SK-N-SH (cell line): ENCODE measurements at regions not wholly inside any gene's neighbourhood (a gene's known extent, or its start where the extent isn't known, plus 50 kb on each side); places are given as distances from the start of the nearest gene placed in this dataset.

Experiments
- CTCF ChIA-PET: fragments of 300-600, 350-600 bp; formaldehyde crosslinking; extraction: SDS; loops from one replicate; lab custom pipeline; 2021; lab: Yijun Ruan, JAX
- POLR2A ChIA-PET: fragments of 350-600 bp; sonication (Branson Sonifier 250); formaldehyde crosslinking; extraction: SDS; loops from one replicate; lab custom pipeline; 2020; ENCODE audit warnings: antibody characterized with exemption, inconsistent platforms; lab: Yijun Ruan, JAX
- DNase-seq: peaks from one replicate; pipeline ENCODE4 v3.0.0; 2012
- H2AFZ ChIP-seq: fragments of 200-600 bp; sonication (generic); 2 replicates; pipeline ENCODE4 v1.8.1; 2016; ENCODE audit warnings: antibody characterized with exemption, mild to moderate bottlenecking, low read depth
- H3F3A ChIP-seq: fragments of 200-600 bp; sonication (generic); replicated peaks from 2 replicates; pipeline ENCODE3; 2016; ENCODE audit warnings: antibody characterized with exemption, mild to moderate bottlenecking; ENCODE audit not compliant: insufficient read depth
- H3K27ac ChIP-seq, 2 experiments: fragments of 200-500 bp in 1 of 2; fragments of 200-600 bp in 1 of 2; sonication (Bioruptor generic) in 1 of 2; sonication (generic), shearing (Covaris generic) in 1 of 2; 2 replicates each; pipeline versions ENCODE4 v1.5.1 to v1.6.1; 2014 to 2016; ENCODE audit warnings: low read depth in 2 of 2, inconsistent platforms in 1 of 2, low read length in 1 of 2, mild to moderate bottlenecking in 1 of 2, mixed read lengths in 1 of 2
- H3K27me3 ChIP-seq: fragments of 200-600 bp; sonication (generic), shearing (Covaris generic); 2 replicates; pipeline ENCODE4 v1.6.1; 2016; ENCODE audit warnings: mixed run types; ENCODE audit not compliant: insufficient read depth
- H3K36me3 ChIP-seq, 2 experiments: fragments of 200-500 bp in 1 of 2; fragments of 200-600 bp in 1 of 2; sonication (Bioruptor generic) in 1 of 2; sonication (generic) in 1 of 2; replicated peaks in 1 of 2; 2 replicates each; pipeline versions ENCODE3 to v1.5.1; 2014 to 2016; ENCODE audit warnings: low read length in 1 of 2, mild to moderate bottlenecking in 1 of 2; ENCODE audit not compliant: insufficient read depth in 2 of 2, control insufficient read depth in 1 of 2
- H3K4me1 ChIP-seq, 2 experiments: fragments of 200-500 bp in 1 of 2; fragments of 200-600 bp in 1 of 2; sonication (Bioruptor generic) in 1 of 2; sonication (generic), shearing (Covaris generic) in 1 of 2; 2 replicates each; pipeline versions ENCODE4 v1.5.1 to v1.6.1; 2014 to 2016; ENCODE audit warnings: low read depth in 1 of 2, low read length in 1 of 2, mixed run types in 1 of 2; ENCODE audit not compliant: insufficient read depth in 2 of 2, control insufficient read depth in 1 of 2
- H3K4me2 ChIP-seq: fragments of 200-600 bp; sonication (generic), shearing (Covaris generic); 2 replicates; pipeline ENCODE4 v1.6.1; 2017; ENCODE audit warnings: mixed run types
- H3K4me3 ChIP-seq, 2 experiments: fragments of 200-500 bp in 1 of 2; fragments of 200-600 bp in 1 of 2; sonication (Bioruptor generic) in 1 of 2; sonication (generic), shearing (Covaris generic) in 1 of 2; 2 replicates each; pipeline versions ENCODE4 v1.5.1 to v1.8.1; 2014 to 2016; ENCODE audit warnings: low read depth in 2 of 2, inconsistent platforms in 1 of 2, low read length in 1 of 2, mild to moderate bottlenecking in 1 of 2, mixed read lengths in 1 of 2, moderate library complexity in 1 of 2
- H3K79me2 ChIP-seq: fragments of 200-600 bp; sonication (generic); 2 replicates; pipeline ENCODE4 v1.8.1; 2017; ENCODE audit warnings: mild to moderate bottlenecking; ENCODE audit not compliant: insufficient read depth
- H3K9ac ChIP-seq: fragments of 200-600 bp; sonication (generic); 2 replicates; pipeline ENCODE4 v1.6.1; 2017; ENCODE audit warnings: mixed run types
- H3K9me2 ChIP-seq: fragments of 200-600 bp; sonication (generic); 2 replicates; pipeline ENCODE4 v1.6.1; 2017; ENCODE audit warnings: mixed run types
- H3K9me3 ChIP-seq: fragments of 200-600 bp; sonication (generic); 2 replicates; pipeline ENCODE4 v1.6.1; 2017; ENCODE audit warnings: mixed run types, mild to moderate bottlenecking, moderate library complexity
- H4K20me1 ChIP-seq: fragments of 200-600 bp; sonication (generic); 2 replicates; pipeline ENCODE4 v1.6.1; 2017; ENCODE audit warnings: mild to moderate bottlenecking, mixed run types; ENCODE audit not compliant: insufficient read depth
- FOXJ3 ChIP-seq: sonication (generic); formaldehyde crosslinking; IDR thresholded peaks from 2 replicates; pipeline ENCODE4 v1.5.1; 2020; ENCODE audit warnings: mild to moderate bottlenecking, missing genetic modification reagents
- NRF1 ChIP-seq: IDR thresholded peaks from 2 replicates; pipeline ENCODE4 v1.6.1; 2012; ENCODE audit warnings: low read depth, mild to moderate bottlenecking, low read length
- RFX5 ChIP-seq: IDR thresholded peaks from 2 replicates; pipeline ENCODE4 v1.6.1; 2012; ENCODE audit warnings: mild to moderate bottlenecking, improper control_type of control experiment, low read length
- TCF12 ChIP-seq: IDR thresholded peaks from 2 replicates; pipeline ENCODE4 v1.4.0; 2012
- YY1 ChIP-seq: IDR thresholded peaks from 2 replicates; pipeline ENCODE4 v1.4.0; 2012; ENCODE audit warnings: low read depth, mild to moderate bottlenecking
- WGBS: methylation state at CpG from one replicate; pipeline ENCODE4 v1.1.6; 2017; ENCODE audit warnings: low lambda C conversion rate; 5-methylcytosine and 5-hydroxymethylcytosine counted together
- TF ChIP-seq, protein P1 (sequence below): fragments of 150-350 bp; IDR thresholded peaks from 2 replicates; pipeline ENCODE4 v1.6.1; 2017; ENCODE audit warnings: antibody characterized with exemption, low read length, low read depth, borderline replicate concordance
- TF ChIP-seq, protein P2 (sequence below): fragments of 200-600 bp; sonication (generic); IDR thresholded peaks from 2 replicates; pipeline ENCODE4 v1.6.1; 2017; ENCODE audit warnings: antibody characterized with exemption, mild to moderate bottlenecking, moderate library complexity

DNA sequence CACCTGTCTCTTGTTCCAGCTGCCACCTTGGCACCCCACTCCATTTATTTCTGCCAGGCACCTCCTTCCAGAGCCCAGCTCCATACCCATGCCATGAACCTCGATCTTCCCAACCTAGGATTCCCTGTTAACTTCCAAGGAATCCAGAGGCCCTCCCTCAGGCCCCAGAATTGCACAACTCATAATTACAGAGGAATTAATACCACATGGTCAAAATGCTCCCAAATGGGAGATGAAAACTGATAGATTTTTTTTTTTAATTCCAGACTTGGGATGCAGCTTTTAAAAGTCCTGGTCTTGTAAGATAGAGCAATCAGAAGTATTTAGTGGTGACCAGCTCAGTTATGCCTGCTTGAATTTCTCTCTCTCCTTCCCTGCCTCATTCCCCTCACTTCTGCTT is 96.2 kb upstream of the CCDC112 start:
- TF ChIP-seq TCF12 (peak; percentile 41), NRF1 (no peak)
- no peak overlapping the region for H2AFZ ChIP-seq
- no peaks in the 10 kb centered on the region; a peak in 2 of 4 replicates for H3K4me1 ChIP-seq
- no peak overlapping the region for H3K4me2 ChIP-seq
- ChIA-PET CTCF (no interaction called here), POLR2A (interaction anchor here (0.5 to 0.7 kb wide), 2 partner anchors 34 to 190 kb away, joined by 3 to 5 read pairs; no protein-coding TSS in a partner anchor)
- H4K20me1 ChIP-seq, result no peaks in the 10 kb centered on the region
- no peaks in the 10 kb centered on the region for H3K9me2 ChIP-seq
- H3K27me3 ChIP-seq, result no peaks in the 10 kb centered on the region
- no peaks in the 10 kb centered on the region for H3K9me3 ChIP-seq
- 12% methylated on average over 1 of the region's 1 CpG for WGBS
- H3K27ac ChIP-seq, result no peak overlapping the region
- no peak for DNase-seq
- no peaks in the 10 kb centered on the region for H3K36me3 ChIP-seq
- no peak overlapping the region for H3K9ac ChIP-seq
- H3K79me2 ChIP-seq, result no peaks in the 10 kb centered on the region
- H3F3A ChIP-seq, result peaks cover 13% of the 10 kb centered on the region
- H3K4me3 ChIP-seq, result no peak overlapping the region

DNA sequence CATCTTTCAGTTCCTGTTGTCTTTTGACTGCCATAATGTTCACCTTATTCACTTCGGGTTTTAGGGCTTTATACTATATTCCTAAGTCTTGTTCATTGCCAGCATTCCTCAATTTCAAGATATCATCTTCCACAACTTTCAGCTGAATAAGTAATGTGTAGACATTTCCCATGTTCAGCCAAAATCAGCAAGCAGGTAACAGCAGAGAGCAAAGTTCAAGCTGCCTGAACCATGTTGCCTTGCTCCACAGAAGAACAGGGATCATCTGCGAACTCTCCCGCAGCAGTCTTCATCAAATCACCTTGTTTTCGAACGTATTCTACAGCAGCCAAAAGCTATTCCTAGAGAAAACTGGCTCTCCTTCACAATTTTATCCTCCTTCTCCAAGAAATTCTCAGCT is 95.3 kb upstream of the CCDC112 start:
- H3K4me2 ChIP-seq, result no peak overlapping the region
- H3K9ac ChIP-seq, result no peak overlapping the region
- no peaks in the 10 kb centered on the region; a peak in 2 of 4 replicates for H3K4me1 ChIP-seq
- TF ChIP-seq, protein P1, sequence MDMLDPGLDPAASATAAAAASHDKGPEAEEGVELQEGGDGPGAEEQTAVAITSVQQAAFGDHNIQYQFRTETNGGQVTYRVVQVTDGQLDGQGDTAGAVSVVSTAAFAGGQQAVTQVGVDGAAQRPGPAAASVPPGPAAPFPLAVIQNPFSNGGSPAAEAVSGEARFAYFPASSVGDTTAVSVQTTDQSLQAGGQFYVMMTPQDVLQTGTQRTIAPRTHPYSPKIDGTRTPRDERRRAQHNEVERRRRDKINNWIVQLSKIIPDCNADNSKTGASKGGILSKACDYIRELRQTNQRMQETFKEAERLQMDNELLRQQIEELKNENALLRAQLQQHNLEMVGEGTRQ, result no peak
- TF ChIP-seq FOXJ3 (CRISPR knock-in tag), result no peak
- TF ChIP-seq YY1, result no peak
- no peak for TF ChIP-seq RFX5
- H3F3A ChIP-seq, result peaks cover 7% of the 10 kb centered on the region
- H3K27ac ChIP-seq, result no peak overlapping the region
- ChIA-PET POLR2A (no interaction called here), CTCF (interaction anchor here (0.7 kb wide), 1 partner anchor 82 kb away, joined by 3 read pairs; no protein-coding TSS in a partner anchor)
- H2AFZ ChIP-seq, result no peak overlapping the region
- WGBS, result 88% methylated on average over 5 of the region's 5 CpGs
- H3K9me2 ChIP-seq, result no peaks in the 10 kb centered on the region
- no peaks in the 10 kb centered on the region for H3K9me3 ChIP-seq
- H3K4me3 ChIP-seq, result no peak overlapping the region
- H3K79me2 ChIP-seq, result no peaks in the 10 kb centered on the region
- no peak for DNase-seq
- no peaks in the 10 kb centered on the region for H3K27me3 ChIP-seq
- no peaks in the 10 kb centered on the region for H3K36me3 ChIP-seq
- H4K20me1 ChIP-seq, result no peaks in the 10 kb centered on the region

DNA sequence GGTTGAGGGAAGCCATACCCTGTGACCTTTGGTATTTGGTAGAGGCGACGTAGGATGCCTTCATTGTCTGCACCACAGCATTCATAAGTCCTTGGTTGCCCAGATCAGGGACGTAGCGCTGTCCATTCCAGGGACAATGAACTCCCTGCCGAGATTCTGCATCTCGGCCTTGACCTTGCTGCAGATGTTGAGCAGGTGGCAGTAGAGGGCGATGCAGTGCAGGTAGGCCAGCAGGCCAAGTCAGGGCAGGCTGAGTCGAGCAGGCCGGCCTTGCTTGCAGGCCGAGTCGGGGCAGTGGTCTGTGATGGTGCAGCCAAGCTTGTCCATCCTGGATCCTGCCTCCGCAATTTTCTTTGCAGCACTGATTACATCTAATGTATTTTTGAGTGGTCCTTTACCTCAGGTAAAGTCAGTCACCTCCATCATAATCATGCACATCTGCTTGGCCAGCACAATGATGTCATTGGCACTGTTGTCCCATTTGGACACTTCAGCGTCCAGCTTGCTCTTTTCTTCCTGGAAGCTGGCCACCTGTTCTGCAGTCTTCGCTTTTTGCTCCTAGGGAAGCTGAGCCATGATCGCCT is 93.4 kb upstream of the CCDC112 start:
- Histone ChIP-seq H3K27me3 (no peaks in the 10 kb centered on the region), H4K20me1 (no peaks in the 10 kb centered on the region), H3K9me3 (no peaks in the 10 kb centered on the region), H3K79me2 (no peaks in the 10 kb centered on the region), H3K36me3 (no peaks in the 10 kb centered on the region), H2AFZ (no peak overlapping the region), H3K4me2 (no peak overlapping the region), H3F3A (no peaks in the 10 kb centered on the region), H3K4me3 (no peak overlapping the region), H3K9ac (no peak overlapping the region), H3K27ac (no peak overlapping the region), H3K9me2 (no peaks in the 10 kb centered on the region), H3K4me1 (no peaks in the 10 kb centered on the region; a peak in 2 of 4 replicates)
- POLR2A ChIA-PET, result no interaction called here
- 91% methylated on average over 12 of the region's 15 CpGs for WGBS
- TF ChIP-seq, protein P2, sequence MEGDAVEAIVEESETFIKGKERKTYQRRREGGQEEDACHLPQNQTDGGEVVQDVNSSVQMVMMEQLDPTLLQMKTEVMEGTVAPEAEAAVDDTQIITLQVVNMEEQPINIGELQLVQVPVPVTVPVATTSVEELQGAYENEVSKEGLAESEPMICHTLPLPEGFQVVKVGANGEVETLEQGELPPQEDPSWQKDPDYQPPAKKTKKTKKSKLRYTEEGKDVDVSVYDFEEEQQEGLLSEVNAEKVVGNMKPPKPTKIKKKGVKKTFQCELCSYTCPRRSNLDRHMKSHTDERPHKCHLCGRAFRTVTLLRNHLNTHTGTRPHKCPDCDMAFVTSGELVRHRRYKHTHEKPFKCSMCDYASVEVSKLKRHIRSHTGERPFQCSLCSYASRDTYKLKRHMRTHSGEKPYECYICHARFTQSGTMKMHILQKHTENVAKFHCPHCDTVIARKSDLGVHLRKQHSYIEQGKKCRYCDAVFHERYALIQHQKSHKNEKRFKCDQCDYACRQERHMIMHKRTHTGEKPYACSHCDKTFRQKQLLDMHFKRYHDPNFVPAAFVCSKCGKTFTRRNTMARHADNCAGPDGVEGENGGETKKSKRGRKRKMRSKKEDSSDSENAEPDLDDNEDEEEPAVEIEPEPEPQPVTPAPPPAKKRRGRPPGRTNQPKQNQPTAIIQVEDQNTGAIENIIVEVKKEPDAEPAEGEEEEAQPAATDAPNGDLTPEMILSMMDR, result 0 out of 2 replicates have a peak, but pooled peaks have one; percentile 10
- TF ChIP-seq YY1, result no peak
- no peak for DNase-seq
- CTCF ChIA-PET, result interaction anchor here (0.8 to 1.6 kb wide), 2 partner anchors 8 to 184 kb away, joined by 3 to 8 read pairs; no protein-coding TSS in a partner anchor
